ENCODE measurements at regions not wholly inside any gene's neighbourhood (a gene's known extent, or its start where the extent isn't known, plus 50 kb on each side); places are given as distances from the start of the nearest gene placed in this dataset.

- intact Hi-C loops (cut with DNase I, micrococcal nuclease), result no loop called here
- H3K9me3 ChIP-seq, result no peaks in the 10 kb centered on the region
- no peak for ATAC-seq
- H3K36me3 ChIP-seq (ENCODE audit: low read depth), result no peaks in the 10 kb centered on the region
- no peak for DNase-seq
- TF ChIP-seq CTCF (IDR thresholded peaks at IDR 0.05), result no peak
- H3K4me1 ChIP-seq (ENCODE audit: low read depth), result no peaks in the 10 kb centered on the region
- no peak overlapping the region for H3K4me3 ChIP-seq
These were observed 757.2 kb downstream of the TLE1 start for GRCh38 chr9:80932181-80932580.

- ATAC-seq, result no peak
- intact Hi-C loops (cut with DNase I, micrococcal nuclease), result no loop called here
These were observed 758.2 kb downstream of the TLE1 start for GRCh38 chr9:80931163-80931562.

GRCh38 chr9:80928697-80929096 lies 760.6 kb downstream of the TLE1 start:
- ATAC-seq (no peak), DNase-seq (no peak)
- intact Hi-C loops (cut with DNase I, micrococcal nuclease), result no loop called here
- Histone ChIP-seq H3K4me1 (ENCODE audit: low read depth) (no peaks in the 10 kb centered on the region), H3K4me3 (no peak overlapping the region), H3K9me3 (no peaks in the 10 kb centered on the region), H3K36me3 (ENCODE audit: low read depth) (no peaks in the 10 kb centered on the region)
- TF ChIP-seq CTCF (IDR thresholded peaks at IDR 0.05), result no peak

More at GRCh38 chr9:80931163-80931562, 758.2 kb downstream of the TLE1 start:
- DNase-seq, result no peak
- Histone ChIP-seq H3K4me3 (no peak overlapping the region), H3K36me3 (ENCODE audit: low read depth) (no peaks in the 10 kb centered on the region), H3K9me3 (no peaks in the 10 kb centered on the region), H3K4me1 (ENCODE audit: low read depth) (no peaks in the 10 kb centered on the region)
- TF ChIP-seq CTCF (IDR thresholded peaks at IDR 0.05), result no peak

GRCh38 chr9:80926611-80927010 lies 762.7 kb downstream of the TLE1 start:
- Histone ChIP-seq H3K9me3 (peaks cover 4% of the 10 kb centered on the region), H3K4me1 (ENCODE audit: low read depth) (no peaks in the 10 kb centered on the region), H3K4me3 (no peak overlapping the region), H3K36me3 (ENCODE audit: low read depth) (no peaks in the 10 kb centered on the region)
- no peak for ATAC-seq
- TF ChIP-seq CTCF (IDR thresholded peaks at IDR 0.05), result no peak
- no peak for DNase-seq
- intact Hi-C loops (cut with DNase I, micrococcal nuclease), result no loop called here

- Histone ChIP-seq H3K4me1 (ENCODE audit: low read depth) (no peaks in the 10 kb centered on the region), H3K9me3 (peaks cover 14% of the 10 kb centered on the region), H3K36me3 (ENCODE audit: low read depth) (no peaks in the 10 kb centered on the region), H3K4me3 (no peak overlapping the region)
- no peak for ATAC-seq
- DNase-seq, result no peak
- no peak for TF ChIP-seq CTCF (IDR thresholded peaks at IDR 0.05)
- intact Hi-C loops (cut with DNase I, micrococcal nuclease), result no loop called here
These were observed 766.8 kb downstream of the TLE1 start for GRCh38 chr9:80922544-80922943.

GRCh38 chr9:80906728-80907127 lies 782.6 kb downstream of the TLE1 start:
- ATAC-seq (no peak), DNase-seq (no peak)
- no peaks in the 10 kb centered on the region for H3K9me3 ChIP-seq
- H3K4me1 ChIP-seq (ENCODE audit: low read depth), result no peaks in the 10 kb centered on the region
- intact Hi-C loops (cut with DNase I, micrococcal nuclease), result no loop called here
- H3K36me3 ChIP-seq (ENCODE audit: low read depth), result no peaks in the 10 kb centered on the region
- TF ChIP-seq CTCF (IDR thresholded peaks at IDR 0.05), result no peak
- no peak overlapping the region for H3K4me3 ChIP-seq
